ENCODE measurements at regions not wholly inside any gene's neighbourhood (a gene's known extent, or its start where the extent isn't known, plus 50 kb on each side); places are given as distances from the start of the nearest gene placed in this dataset.

- H2AFZ ChIP-seq (ENCODE audit: low read length) = no peak overlapping the region
- H3K36me3 ChIP-seq (replicated peaks in 1 of 2; ENCODE audit: control insufficient read depth in 1 of 2, insufficient read depth in 2 of 2, low read length in 2 of 2) = no peaks in the 10 kb centered on the region
- WGBS (ENCODE audit: low lambda C conversion rate) = 32% methylated on average over 6 of the region's 6 CpGs
- H3K79me2 ChIP-seq (ENCODE audit: insufficient read depth, low read length) = no peaks in the 10 kb centered on the region
- H3K27me3 ChIP-seq (ENCODE audit: control insufficient read depth in 1 of 2, insufficient read depth in 2 of 2, low read length in 2 of 2) = no peaks in the 10 kb centered on the region
- TF ChIP-seq ZNF570 (CRISPR knock-in tag; IDR thresholded peaks at IDR 0.05; ENCODE audit: borderline replicate concordance) = no peak
- TF ChIP-seq ATF7 (IDR thresholded peaks at IDR 0.05) = peak; percentile 45; the same call in 1 of the 2 replicates
- TF ChIP-seq ATF7 (CRISPR knock-in tag; IDR thresholded peaks at IDR 0.05) = no peak
- no peak for TF ChIP-seq ZBTB46 (CRISPR knock-in tag; IDR thresholded peaks at IDR 0.05; ENCODE audit: borderline replicate concordance)
- no peak for TF ChIP-seq ZNF383 (CRISPR knock-in tag; IDR thresholded peaks at IDR 0.05; ENCODE audit: borderline replicate concordance)
- TF ChIP-seq CEBPB (IDR thresholded peaks at IDR 0.05; ENCODE audit: borderline replicate concordance, low read depth, low read length) = peak; percentile 47; the same call in 1 of the 2 replicates
- CTCF ChIA-PET (ENCODE audit: low intra/inter-chr PET ratio, low total read pairs) = no interaction called here
- H3K4me2 ChIP-seq (ENCODE audit: low read depth, low read length) = no peak overlapping the region
- no peaks in the 10 kb centered on the region for H4K20me1 ChIP-seq (ENCODE audit: insufficient read depth, low read length)
- POLR2A ChIA-PET = no interaction called here
- DNase-seq (ENCODE audit: low spot score) (no peak), FAIRE-seq (no peak), ATAC-seq (no peak)
- in situ Hi-C loops (cut with HindIII; ENCODE audit: extremely low pct_ligation_motif_present, low pct_unique_long_range_greater_than_20kb) (no loop called here), intact Hi-C loops (cut with micrococcal nuclease; ENCODE audit: unreplicated experiment) (no loop called here)
- BruUV-seq (replicated peaks) = no TSS peak
- H3K9ac ChIP-seq (ENCODE audit: insufficient read depth, low read depth, low read length) = no peak overlapping the region
- H3K4me1 ChIP-seq (ENCODE audit: insufficient read depth, low read length) = no peaks in the 10 kb centered on the region
- no peak overlapping the region for H3K4me3 ChIP-seq (replicated peaks in 1 of 3; ENCODE audit: insufficient read depth in 1 of 3, low read depth in 2 of 3, low read length in 3 of 3)
- H3K9me3 ChIP-seq (ENCODE audit: low read length) = no peaks in the 10 kb centered on the region; the same call in 1 of the 2 replicates
- no peak overlapping the region for H3K27ac ChIP-seq (ENCODE audit: extremely low read length, insufficient read depth, low read length)
Observed at GRCh38 chr6:9978480-9978879, 436.4 kb downstream of the TFAP2A start.

GRCh38 chr6:9977411-9977810 lies 437.5 kb downstream of the TFAP2A start:
- 2% methylated on average over 2 of the region's 2 CpGs for WGBS (ENCODE audit: low lambda C conversion rate)
- ATAC-seq (no peak), DNase-seq (ENCODE audit: low spot score) (no peak), FAIRE-seq (no peak)
- CTCF ChIA-PET (ENCODE audit: low intra/inter-chr PET ratio, low total read pairs) = no interaction called here
- in situ Hi-C loops (cut with HindIII; ENCODE audit: extremely low pct_ligation_motif_present, low pct_unique_long_range_greater_than_20kb) = no loop called here
- Histone ChIP-seq H3K79me2 (ENCODE audit: insufficient read depth, low read length) (no peaks in the 10 kb centered on the region), H3K9ac (ENCODE audit: insufficient read depth, low read depth, low read length) (no peak overlapping the region), H3K4me1 (ENCODE audit: insufficient read depth, low read length) (no peaks in the 10 kb centered on the region), H3K27ac (ENCODE audit: extremely low read length, insufficient read depth, low read length) (no peak overlapping the region), H3K9me3 (ENCODE audit: low read length) (no peaks in the 10 kb centered on the region; the same call in 1 of the 2 replicates), H3K36me3 (replicated peaks in 1 of 2; ENCODE audit: control insufficient read depth in 1 of 2, insufficient read depth in 2 of 2, low read length in 2 of 2) (no peaks in the 10 kb centered on the region), H3K27me3 (ENCODE audit: control insufficient read depth in 1 of 2, insufficient read depth in 2 of 2, low read length in 2 of 2) (no peaks in the 10 kb centered on the region), H2AFZ (ENCODE audit: low read length) (no peak overlapping the region), H4K20me1 (ENCODE audit: insufficient read depth, low read length) (no peaks in the 10 kb centered on the region), H3K4me3 (replicated peaks in 1 of 3; ENCODE audit: insufficient read depth in 1 of 3, low read depth in 2 of 3, low read length in 3 of 3) (no peak overlapping the region), H3K4me2 (ENCODE audit: low read depth, low read length) (no peak overlapping the region)
- POLR2A ChIA-PET = no interaction called here
- no TSS peak for BruUV-seq (replicated peaks)
- intact Hi-C loops (cut with micrococcal nuclease; ENCODE audit: unreplicated experiment) = no loop called here
- TF ChIP-seq BCL3 (CRISPR knock-in tag; IDR thresholded peaks at IDR 0.05) (no peak), NBN (conservative IDR thresholded peaks at IDR 0.05) (no peak), MIER2 (CRISPR knock-in tag; IDR thresholded peaks at IDR 0.05) (no peak), RFX5 (IDR thresholded peaks at IDR 0.05; ENCODE audit: low read depth, low read length) (no peak), SUZ12 (IDR thresholded peaks at IDR 0.05; ENCODE audit: low read depth, low read length) (no peak), ZSCAN12 (CRISPR knock-in tag; IDR thresholded peaks at IDR 0.05) (no peak), ZNF615 (CRISPR knock-in tag; IDR thresholded peaks at IDR 0.05; ENCODE audit: borderline replicate concordance) (no peak), RBM39 (IDR thresholded peaks at IDR 0.05; ENCODE audit: low read depth, low read length, poor library complexity, severe bottlenecking) (no peak), CSRNP2 (CRISPR knock-in tag; conservative IDR thresholded peaks at IDR 0.05; ENCODE audit: low read depth) (no peak), ZBTB20 (CRISPR knock-in tag; IDR thresholded peaks at IDR 0.05; ENCODE audit: borderline replicate concordance, low read depth) (no peak), ZNF296 (CRISPR knock-in tag; conservative IDR thresholded peaks at IDR 0.05) (no peak)

Measured in HepG2 (cell line).